HG03196 (cell line): ENCODE measurements at regions not wholly inside any gene's neighbourhood (a gene's known extent, or its start where the extent isn't known, plus 50 kb on each side); places are given as distances from the start of the nearest gene placed in this dataset.
"Not testable (repeated sequence)": the region's sequence is repeated elsewhere in the genome, so short reads cannot be mapped to it uniquely, and the experiment has no call there.

Source experiments
- ATAC-seq: cut with Tn5 transposase; IDR thresholded peaks from one replicate; pipeline ENCODE4 v1.9.1; 2021; ENCODE audit not compliant: unreplicated experiment

DNA sequence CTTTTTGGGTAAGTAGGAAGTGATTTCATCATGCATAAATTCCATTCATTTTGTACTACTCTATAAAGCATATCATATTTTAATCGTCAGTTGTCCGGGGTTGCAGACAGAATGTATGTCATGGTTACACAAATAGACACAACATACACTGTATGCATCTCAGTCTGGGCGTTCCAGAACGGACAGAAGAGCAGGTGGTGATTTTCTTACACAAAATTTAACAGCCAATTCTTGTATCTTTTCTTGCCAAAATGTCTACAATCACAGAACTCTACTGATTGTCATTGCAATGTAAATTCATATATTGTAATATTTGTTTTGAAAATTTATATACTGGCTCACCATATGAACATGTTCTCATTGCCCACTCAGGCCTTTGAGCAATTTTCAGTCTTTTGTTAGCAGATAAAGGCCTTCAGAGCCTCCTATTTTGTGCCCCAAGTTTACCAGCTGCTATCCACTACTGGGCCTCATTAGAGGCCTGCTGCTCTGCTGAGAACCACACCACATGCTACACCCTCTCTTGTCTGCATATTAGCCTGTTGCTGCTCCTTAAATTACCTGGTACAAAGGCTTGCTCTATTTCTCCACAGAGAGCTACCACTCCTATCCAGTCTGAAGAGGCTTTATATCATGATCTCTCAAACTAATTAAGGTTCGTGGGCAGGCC is 61.5 kb downstream of the PRDM13 start:
- no peak for ATAC-seq

DNA sequence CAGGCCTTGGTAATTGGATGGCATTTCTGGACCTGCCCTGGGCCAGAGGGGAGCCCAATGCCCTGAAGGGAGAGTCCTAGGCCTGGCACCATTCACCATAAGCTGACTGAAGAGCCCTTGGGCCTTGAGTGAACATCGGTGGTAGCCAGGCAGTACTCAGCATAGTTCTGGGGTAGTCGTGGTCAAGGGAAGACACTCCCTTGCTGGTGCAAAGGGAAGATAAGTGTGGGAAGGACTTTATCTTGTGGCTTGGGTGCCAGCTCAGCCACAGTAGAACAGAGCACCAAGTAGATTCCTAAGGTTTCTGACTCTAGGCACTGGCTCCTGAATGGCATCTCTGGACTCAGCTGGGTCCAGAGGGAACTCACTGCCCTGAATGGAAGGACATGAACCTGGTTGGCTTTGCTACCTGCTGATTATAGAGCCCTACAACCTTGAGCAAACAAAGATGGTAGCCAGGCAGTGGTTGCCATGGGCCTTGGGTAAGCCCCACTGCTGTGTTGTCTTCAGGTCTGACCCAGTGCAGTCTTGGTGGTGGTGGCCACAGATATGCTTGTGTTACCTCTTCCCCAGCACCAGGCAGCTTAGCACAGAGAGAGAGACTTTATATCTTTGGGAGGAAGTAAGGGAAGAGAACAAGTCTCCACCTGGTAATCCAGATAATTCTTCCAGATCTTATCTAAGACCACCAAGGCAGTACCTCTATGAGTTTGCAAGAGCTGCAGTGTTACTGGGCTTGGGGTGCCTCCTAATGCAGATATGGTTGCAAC is 83.5 kb downstream of the PRDM13 start:
- ATAC-seq = no peak

DNA sequence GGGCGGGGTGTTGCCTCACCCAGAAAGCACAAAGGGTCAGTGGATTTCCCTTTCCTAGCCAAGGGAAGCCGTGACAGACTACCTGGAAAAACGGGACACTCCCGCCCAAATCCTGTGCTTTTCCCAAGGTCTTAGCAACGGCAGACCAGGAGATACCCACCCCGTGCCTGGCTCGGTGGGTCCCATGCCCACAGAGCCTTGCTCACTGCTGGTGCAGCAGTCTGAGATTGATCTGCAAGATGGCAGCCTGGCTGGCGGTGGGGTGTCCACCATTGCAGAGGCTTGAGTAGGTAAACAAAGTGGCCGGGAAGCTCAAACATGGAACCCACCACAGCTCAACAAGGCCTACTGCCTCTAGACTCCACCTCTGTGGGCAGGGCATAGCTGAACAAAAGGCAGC is 95.7 kb downstream of the PRDM13 start:
- ATAC-seq = not testable (repeated sequence)

DNA sequence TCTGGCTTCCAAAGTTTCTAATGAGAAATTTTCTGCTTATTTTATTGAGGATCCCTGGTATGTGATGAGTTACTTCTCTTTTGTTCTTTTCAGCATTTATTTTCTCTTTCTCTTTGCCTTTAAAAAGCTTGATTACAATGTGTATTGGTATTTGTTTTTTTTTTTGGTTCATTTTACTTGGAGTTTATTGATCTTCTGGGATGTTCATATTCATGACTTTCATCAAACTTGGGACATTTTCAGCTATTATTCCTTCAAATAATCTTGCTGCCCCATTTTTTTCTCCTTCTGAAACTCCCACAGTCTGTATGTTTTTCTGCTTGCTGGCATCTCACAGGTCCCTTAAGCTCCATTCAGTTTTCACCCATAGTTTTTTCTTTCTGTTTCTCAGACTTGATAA is 102.4 kb downstream of the PRDM13 start:
- no peak for ATAC-seq

DNA sequence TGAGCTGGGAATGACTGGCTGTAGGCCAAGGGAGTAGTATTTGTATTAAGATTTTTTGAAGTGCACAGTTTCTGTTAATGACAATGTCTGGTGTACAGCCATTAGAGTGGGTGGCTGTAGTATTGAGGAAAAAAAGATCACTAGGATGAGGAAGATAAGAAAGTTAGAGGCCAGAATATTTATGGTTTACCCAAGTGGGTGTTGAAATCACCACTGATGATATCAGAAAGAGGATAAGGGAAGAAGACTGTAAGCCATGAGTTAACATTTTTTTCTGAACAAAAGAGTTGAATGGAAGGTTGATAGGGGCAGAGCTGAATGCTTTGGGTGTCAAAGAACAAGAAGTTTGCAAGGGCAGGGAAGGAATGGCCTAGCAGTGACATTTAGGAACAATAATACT is 104.7 kb downstream of the PRDM13 start:
- ATAC-seq = no peak

DNA sequence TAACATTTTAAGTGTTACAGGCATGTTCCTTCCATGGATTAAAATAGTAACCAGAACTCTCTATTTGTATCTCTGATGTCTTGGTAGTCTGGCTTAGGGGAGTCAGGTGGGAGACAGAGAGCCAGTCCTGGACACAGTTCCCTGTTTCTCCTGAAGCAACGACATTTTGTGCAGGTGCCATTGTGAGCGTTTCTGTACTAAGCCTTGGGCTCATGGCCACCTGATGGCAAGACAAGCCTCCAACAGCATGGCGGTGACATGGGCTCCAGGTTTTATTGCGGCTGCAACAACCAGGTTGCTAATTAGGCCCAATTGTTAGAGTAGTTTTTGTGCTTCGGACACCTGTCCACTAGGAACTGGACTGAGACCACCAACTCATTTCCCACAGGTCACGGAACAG is 105.3 kb downstream of the PRDM13 start:
- no peak for ATAC-seq

DNA sequence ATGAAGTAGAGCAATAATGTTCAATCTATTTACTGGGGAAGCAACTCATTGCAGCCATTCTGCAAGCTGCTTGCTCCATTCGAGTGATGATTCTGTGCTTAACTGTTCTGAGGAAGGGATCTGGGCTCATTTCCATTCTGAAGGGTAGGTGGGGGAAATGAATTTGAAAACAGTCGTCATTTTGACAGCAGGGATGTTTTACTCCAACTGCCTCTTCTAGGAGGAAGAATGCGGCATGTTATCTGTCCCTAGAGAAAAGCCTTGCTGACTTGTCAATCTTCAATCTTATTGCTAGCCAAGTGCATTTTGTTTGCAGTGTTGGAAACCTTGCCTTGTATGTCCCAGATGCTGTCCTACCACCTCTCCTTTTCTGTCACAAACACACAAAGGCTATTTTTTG is 105.9 kb downstream of the PRDM13 start:
- no peak for ATAC-seq

DNA sequence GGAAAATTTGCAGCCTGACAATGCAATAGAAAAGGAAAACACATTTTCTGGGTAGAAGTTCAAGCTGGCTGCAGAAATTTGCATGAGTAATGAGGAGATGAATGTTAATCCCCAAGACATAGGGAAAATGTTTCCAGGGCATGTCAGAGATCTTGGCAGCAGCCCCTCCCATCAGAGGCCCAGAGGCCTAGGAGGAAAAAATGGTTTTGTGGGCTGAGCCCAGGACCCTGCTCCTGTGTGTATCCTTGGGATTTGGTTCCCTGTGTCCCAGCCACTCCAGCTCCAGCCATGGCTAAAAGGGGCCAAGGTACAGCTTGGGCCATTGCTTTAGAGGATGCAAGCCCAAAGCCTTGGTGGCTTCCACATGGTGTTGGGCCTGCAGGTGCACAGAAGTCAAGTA is 115.4 kb downstream of the PRDM13 start:
- ATAC-seq = not testable (repeated sequence)

DNA sequence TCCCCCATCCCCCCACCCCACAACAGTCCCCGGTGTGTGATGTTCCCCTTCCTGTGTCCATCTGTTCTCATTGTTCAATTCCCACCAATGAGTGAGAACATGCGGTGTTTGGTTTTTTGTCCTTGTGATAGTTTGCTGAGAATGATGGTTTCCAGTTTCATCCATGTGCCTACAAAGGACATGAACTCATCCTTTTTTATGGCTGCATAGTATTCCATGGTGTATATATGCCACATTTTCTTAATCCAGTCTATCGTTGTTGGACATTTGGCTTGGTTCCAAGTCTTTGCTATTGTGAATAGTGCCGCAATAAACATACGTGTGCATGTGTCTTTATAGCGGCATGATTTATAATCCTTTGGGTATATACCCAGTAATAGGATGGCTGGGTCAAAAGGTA is 123.6 kb downstream of the PRDM13 start:
- ATAC-seq = not testable (repeated sequence)

DNA sequence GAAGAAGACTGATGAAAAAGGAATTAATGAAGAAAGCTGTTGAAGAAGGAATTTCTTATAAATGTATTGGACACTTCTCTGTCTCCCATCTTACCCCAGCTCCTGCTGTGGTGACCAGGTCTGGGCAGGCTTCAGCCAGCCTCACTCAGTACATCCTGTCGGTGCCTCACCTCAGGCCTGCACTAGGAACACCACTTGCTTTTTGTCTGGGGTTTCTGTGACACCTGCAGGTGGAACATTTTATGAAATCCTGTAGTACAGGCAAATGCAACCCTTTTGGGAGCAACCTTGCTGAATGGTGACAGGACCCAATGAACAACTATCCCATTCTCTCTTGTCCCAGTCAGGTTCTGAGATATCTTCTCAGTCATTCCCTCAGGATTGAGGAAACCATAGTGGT is 129.7 kb downstream of the PRDM13 start:
- ATAC-seq = no peak

DNA sequence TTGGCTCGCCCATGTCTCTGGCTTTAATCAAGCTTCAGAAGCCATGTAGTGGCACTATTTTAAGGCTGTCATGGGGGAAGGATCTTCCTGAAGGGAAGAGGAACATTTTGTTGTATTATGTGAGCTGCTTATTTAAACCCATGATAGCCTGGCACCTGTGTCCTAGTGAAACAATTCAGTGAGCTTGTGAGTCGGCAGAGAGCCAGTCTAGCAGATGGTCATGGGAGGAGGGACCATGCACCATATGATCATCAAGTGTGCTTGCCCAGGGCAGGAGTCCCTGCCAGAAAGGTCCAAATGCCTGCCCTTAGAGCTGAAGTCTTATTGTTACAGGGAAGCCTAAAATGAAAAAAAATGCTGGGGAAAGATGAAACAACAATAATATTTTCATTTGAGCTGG is 132.9 kb downstream of the PRDM13 start:
- ATAC-seq = no peak

DNA sequence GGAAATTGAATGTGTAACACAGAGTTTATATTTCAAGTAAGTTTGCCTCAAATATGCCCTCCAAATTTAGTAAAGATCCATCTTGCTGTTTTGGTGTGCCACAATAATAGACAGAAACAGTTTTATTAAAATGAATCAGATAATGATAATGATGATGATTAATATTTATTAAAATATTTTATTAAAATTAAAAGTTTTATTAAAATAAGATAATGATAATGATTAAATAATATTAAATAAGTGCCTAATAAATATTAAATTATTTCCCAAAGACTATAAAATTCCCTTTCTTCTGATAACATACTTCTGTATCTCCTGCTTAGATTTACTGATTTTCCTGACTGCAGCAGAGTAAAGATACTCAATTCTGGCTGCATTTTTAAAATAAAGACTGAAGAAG is 134.5 kb downstream of the PRDM13 start:
- ATAC-seq = no peak

DNA sequence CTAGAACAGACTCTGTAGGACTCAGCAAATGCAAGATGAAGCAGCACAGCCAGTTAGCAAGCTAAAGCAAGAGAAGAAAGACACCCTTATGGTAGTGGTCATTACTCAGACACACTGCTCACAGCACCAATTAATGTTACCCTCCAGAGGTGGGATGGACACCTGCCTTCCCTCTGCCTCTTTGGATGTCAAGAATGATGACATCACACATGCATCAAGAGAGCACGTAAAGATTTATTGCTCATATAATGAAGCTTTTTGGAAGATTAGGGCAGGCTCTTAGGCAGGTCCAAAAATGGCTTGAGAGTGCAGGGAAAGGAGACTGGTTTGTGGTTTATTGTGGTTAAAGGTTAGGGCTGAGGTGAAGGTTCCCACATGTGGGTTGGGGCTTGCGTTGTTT is 137.0 kb downstream of the PRDM13 start:
- no peak for ATAC-seq

DNA sequence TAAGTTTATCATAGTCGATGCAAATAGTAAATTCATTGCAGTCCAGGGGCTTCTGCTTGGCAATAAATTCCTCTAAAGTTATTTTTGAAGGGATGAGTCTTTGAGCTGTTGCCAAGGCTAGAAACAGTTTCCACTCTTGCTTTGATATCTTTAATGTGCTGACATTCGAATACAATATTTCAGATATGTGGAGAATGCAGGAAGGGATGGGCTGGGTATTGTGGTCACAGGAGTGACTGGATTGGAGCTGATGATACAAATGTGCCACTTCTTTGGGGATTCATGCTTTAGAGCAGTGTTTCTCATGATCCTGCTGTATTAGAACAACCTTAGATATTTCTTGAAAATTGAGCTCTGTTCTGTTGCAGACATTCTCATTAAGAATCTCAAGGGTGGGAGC is 139.0 kb downstream of the PRDM13 start:
- ATAC-seq = no peak

DNA sequence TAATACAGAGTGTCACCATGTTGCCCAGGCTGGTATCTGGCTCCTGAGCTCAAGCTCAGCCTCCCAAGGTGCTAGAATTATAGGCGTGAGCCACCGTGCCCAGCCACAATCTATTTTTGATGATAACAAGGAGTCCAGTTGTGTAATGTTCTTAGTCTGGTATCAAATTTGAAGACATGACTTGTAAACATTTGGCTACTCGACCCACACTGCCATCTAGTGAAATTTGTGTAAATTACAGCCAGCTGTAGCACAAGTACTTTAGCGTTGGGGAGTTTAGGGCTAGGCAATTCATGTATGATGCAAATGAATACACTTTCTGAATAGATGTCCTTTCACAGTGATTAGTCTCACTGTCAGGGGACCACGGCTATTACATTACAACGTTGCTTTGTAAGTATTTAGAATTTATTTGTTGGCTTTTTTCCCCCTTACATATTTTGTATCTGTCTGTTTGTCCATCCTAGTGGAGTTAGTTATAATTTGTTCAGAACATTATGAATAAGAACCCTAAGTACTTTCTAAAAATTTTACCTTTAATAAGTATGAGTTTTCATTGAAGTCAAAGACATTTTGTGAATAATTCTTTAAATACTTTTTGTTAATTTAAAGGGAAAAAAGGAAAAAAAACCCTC is 139.7 kb downstream of the PRDM13 start:
- peak; percentile 81 for ATAC-seq

DNA sequence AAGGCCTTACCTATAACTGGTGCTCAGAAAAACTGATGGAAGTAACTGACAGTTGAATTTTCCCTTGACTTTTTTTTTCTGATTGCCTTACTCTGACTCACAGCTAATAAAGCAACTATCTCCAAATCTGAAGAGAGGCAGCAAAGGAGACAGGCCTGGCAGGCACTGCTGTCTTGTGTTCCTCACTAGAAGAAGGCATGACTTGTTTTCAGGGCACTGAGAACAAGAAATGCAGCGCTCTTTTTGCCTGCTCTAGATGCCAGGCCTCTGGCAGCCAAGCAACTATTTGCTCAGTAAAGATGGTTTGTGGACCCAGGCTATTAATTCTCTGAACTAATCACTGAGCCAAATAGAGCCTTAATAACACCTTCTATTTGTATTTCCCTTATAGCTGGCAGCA is 155.1 kb downstream of the PRDM13 start:
- ATAC-seq = no peak

DNA sequence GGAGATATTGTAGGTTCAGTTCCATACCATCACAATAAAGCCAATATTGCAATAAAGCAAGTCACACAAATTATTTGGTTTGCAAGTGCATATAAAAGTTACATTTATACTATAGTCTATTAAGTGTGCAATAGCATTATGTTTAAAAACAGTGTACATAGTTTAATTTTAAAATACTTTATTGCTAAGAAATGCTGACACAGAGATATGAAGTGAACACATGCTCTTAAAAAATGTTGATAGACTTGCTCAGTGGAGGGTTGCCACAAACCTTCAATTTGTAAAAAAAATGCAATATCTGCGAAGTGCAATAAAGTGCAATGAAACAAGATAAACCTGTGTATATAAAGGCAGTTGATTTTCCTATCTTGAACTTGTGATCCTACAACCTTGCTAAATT is 161.5 kb downstream of the PRDM13 start:
- ATAC-seq = no peak

DNA sequence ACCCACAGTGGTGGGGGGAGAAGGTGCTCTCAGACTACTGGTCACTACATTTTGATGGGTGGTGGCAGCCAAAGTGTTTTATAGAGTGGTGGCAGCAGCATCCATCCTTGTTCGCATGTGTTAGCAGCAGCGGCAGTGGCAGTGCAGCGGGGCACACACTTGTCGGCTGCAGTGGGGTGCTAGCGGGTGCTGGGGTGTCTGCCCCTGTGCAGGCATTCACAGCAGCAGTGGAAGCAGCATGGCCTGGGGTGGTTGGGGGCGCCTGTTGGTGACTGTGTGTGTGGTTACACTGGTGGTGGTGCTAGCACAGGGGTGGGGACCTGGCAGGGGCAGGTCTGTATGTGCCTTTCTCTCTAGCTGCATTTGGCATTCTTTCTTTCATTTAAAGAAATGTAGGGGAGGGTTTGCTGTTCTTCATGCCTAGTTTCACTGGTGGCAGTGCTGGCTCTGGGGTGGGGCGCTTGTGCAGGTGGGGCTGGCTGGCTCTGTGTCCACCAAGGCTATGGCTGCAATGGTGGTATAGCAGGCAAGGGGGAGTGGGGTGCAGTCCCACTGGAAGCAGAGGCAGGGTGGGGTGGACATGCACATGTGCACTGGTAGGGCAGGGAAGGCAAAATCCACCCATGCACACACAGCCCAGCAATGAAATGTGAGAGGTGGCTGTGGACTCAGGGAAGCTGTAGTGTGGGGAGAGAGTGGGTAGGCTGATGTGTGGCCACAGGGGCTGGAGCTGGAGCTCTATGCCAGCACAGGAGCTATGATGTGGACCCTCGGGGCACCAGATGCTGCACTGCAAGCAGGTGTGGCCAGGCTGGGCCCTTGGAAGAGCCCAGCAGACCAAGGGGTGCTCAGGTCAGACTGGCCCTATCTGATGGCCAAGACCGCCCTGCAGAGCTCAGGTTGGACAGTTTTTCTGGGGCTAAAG is 173.3 kb downstream of the PRDM13 start:
- no peak for ATAC-seq

DNA sequence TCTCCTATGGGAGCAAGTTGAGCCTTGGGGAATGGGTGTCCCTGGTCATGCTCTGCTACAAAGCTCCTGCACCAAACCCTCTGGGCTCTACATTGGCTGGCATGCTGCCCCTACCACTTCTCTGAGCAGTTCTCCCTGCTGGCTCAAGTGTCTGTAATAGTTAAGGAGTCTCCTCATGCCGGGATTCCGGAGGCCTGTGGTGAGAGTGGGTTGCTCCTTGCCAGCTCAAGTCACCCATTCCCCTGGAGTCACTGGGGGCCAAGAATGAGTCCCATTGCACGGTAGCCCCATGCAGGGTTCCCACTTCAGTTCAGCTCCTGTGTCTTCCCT is 173.9 kb downstream of the PRDM13 start:
- no peak for ATAC-seq

DNA sequence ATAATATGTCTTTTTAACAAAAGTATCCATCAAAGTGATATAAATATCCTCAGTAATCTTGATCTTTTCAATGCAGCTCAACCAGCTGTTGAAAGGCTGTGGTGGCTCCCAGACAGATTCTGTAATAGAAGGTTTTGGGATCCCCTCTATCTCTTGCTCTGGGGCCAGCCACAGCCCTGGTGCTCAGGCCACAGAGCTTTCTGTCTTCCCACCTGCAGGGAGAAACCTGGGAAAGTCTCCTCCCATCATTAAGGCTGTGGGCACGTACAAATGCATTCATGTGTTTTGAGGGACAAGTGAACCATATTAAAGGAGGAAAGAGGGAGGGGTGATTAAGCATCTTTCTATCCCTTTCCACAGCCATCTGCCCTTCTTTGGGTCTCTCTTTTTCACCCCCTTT is 183.1 kb downstream of the PRDM13 start:
- ATAC-seq = peak; percentile 70

DNA sequence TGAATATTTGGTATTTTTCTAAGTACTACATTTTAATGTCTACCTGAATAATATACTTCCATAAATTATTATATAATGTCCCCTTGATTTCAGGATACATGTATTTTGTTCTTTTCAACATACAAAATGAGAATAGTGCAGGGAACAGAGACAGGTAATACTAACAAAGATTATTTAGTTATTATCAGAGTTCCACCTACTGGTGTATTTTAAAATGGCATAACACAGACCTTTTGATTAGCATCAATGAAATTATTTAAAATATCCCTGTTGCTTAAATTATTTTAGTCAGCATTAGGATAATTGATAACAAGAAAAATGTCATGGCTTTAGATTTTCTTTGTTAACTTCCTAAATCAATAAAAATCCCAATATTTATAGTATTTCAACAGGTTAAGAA is 184.0 kb downstream of the PRDM13 start:
- no peak for ATAC-seq
